ENCODE measurements at regions not wholly inside any gene's neighbourhood (a gene's known extent, or its start where the extent isn't known, plus 50 kb on each side); places are given as distances from the start of the nearest gene placed in this dataset.

DNA sequence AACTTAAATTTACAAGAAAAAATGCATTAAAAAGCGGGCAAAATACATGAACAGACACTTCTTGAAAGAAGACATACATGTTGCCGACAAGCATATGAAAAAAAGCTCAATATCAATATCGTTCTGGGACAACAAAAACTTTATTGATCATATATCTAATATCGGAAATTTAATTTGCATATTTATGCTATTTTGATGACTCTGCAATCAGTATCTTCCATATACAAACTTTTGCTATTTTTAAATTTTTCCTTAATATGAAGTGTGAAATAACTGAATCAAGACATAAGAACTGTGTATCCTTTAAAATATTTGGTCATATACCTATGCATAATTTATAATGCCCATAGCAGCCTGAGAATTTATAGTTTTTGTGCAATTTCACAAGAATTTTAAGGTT lies 224.6 kb downstream of the ALX1 start:
- TF ChIP-seq EZH2phosphoT487 (IDR thresholded peaks at IDR 0.05), result no peak
- TF ChIP-seq, protein P1, sequence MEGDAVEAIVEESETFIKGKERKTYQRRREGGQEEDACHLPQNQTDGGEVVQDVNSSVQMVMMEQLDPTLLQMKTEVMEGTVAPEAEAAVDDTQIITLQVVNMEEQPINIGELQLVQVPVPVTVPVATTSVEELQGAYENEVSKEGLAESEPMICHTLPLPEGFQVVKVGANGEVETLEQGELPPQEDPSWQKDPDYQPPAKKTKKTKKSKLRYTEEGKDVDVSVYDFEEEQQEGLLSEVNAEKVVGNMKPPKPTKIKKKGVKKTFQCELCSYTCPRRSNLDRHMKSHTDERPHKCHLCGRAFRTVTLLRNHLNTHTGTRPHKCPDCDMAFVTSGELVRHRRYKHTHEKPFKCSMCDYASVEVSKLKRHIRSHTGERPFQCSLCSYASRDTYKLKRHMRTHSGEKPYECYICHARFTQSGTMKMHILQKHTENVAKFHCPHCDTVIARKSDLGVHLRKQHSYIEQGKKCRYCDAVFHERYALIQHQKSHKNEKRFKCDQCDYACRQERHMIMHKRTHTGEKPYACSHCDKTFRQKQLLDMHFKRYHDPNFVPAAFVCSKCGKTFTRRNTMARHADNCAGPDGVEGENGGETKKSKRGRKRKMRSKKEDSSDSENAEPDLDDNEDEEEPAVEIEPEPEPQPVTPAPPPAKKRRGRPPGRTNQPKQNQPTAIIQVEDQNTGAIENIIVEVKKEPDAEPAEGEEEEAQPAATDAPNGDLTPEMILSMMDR (IDR thresholded peaks at IDR 0.05), result no peak
- no peak for TF ChIP-seq EZH2 (IDR thresholded peaks at IDR 0.05)
- Histone ChIP-seq H3K4me3 (no peak overlapping the region), H2AFZ (replicated peaks) (no peak overlapping the region), H3K27ac (no peak overlapping the region), H3K79me2 (ENCODE audit: low read depth) (no peaks in the 10 kb centered on the region), H3K9ac (no peak overlapping the region), H3K9me3 (ENCODE audit: low read depth) (no peaks in the 10 kb centered on the region), H4K20me1 (ENCODE audit: low read depth) (no peaks in the 10 kb centered on the region), H3K27me3 (no peaks in the 10 kb centered on the region), H3K4me1 (no peaks in the 10 kb centered on the region), H3K36me3 (no peaks in the 10 kb centered on the region), H3K4me2 (no peak overlapping the region), H3F3A (ENCODE audit: low read depth) (no peaks in the 10 kb centered on the region)
- Mint-ChIP-seq H3K9me3 (no peaks in the 10 kb centered on the region), H3K27me3 (ENCODE audit: insufficient read depth, low read depth) (peaks cover 2% of the 10 kb centered on the region), H3K36me3 (no peaks in the 10 kb centered on the region), H3K4me1 (peaks cover 5% of the 10 kb centered on the region), H3K4me3 (no peak overlapping the region), H3K27ac (no peak overlapping the region)
- DNase-seq (ENCODE audit: low spot score), result no peak

DNA sequence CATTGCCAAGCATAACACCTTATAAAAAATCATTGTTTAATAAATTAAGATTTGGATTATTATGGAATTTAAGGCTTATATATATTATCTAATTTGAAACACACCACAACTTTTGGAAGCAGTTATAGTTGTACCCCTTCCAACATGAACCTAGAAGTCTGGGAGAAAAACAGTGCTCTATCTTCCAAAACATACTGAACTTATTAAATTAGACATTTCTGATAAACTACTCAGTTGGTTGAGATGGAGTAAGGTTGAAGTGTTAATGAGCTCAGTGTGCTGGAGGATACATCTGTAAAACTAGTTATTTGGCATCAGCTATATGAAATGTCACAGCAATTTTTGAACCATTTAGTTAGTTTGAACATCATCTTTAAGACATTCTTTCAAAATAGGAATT lies 227.4 kb downstream of the ALX1 start:
- no peaks in the 10 kb centered on the region for H3K9me3 ChIP-seq (ENCODE audit: low read depth)
- no peaks in the 10 kb centered on the region for H3K36me3 ChIP-seq
- H3K4me2 ChIP-seq, result no peak overlapping the region
- no peaks in the 10 kb centered on the region for H3F3A ChIP-seq (ENCODE audit: low read depth)
- H3K27ac Mint-ChIP-seq, result no peak overlapping the region
- no peaks in the 10 kb centered on the region for H3K79me2 ChIP-seq (ENCODE audit: low read depth)
- H3K27ac ChIP-seq, result no peak overlapping the region
- no peak overlapping the region for H2AFZ ChIP-seq (replicated peaks)
- TF ChIP-seq EZH2phosphoT487 (IDR thresholded peaks at IDR 0.05) (no peak), EZH2 (IDR thresholded peaks at IDR 0.05) (no peak)
- TF ChIP-seq, protein P1 (IDR thresholded peaks at IDR 0.05), result no peak
- H3K4me3 ChIP-seq, result no peak overlapping the region
- H3K9ac ChIP-seq, result no peak overlapping the region
- H3K4me3 Mint-ChIP-seq, result no peak overlapping the region
- H3K27me3 ChIP-seq, result no peaks in the 10 kb centered on the region
- H3K4me1 Mint-ChIP-seq, result peaks cover 5% of the 10 kb centered on the region
- no peaks in the 10 kb centered on the region for H4K20me1 ChIP-seq (ENCODE audit: low read depth)
- peaks cover 2% of the 10 kb centered on the region for H3K27me3 Mint-ChIP-seq (ENCODE audit: insufficient read depth, low read depth)
- no peaks in the 10 kb centered on the region for H3K4me1 ChIP-seq
- H3K36me3 Mint-ChIP-seq, result no peaks in the 10 kb centered on the region
- no peak for DNase-seq (ENCODE audit: low spot score)
- H3K9me3 Mint-ChIP-seq, result no peaks in the 10 kb centered on the region

DNA sequence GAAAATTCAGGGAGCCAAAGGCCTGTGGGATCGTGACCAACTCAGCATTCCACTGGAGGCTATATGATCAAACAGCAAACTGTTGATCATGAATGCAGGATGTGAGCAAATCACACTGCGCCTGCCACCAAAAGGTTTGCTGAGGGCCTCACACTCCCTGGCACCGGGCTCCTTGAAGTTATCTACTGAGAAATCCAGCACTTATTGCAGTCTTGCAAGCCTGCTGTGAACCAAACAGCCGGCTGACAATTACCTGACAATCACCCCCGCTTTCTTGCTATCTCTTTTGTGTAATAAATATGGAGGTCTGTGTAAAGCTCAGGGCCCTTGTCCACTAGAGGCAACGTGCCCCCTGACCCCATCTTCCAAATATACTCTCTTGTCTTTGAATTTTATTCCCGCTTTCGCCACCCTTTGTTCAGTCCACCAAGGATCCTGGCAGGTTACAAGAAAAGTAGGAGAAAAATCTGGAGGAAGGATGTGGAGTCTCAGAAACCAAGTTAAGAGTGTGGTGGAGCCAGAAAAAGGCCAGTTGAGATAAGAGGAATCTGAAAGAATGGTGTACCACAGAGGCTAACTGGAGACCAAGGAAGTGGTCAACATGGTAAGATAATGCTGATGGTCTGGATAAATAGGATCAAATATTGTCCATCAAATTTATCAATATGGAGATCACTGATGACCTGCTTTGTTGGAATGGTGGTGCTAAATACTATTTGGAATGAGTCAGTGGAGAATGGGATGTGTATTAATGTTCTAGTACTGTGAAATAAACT lies 229.2 kb downstream of the ALX1 start:
- Histone ChIP-seq H3K9ac (no peak overlapping the region), H3K79me2 (ENCODE audit: low read depth) (no peaks in the 10 kb centered on the region), H3F3A (ENCODE audit: low read depth) (no peaks in the 10 kb centered on the region), H2AFZ (replicated peaks) (peak overlapping the region; percentile 42), H3K4me3 (no peak overlapping the region), H3K27me3 (no peaks in the 10 kb centered on the region), H3K4me1 (no peaks in the 10 kb centered on the region), H3K4me2 (no peak overlapping the region), H3K27ac (no peak overlapping the region), H4K20me1 (ENCODE audit: low read depth) (no peaks in the 10 kb centered on the region), H3K9me3 (ENCODE audit: low read depth) (no peaks in the 10 kb centered on the region), H3K36me3 (no peaks in the 10 kb centered on the region)
- peaks cover 5% of the 10 kb centered on the region for H3K4me1 Mint-ChIP-seq
- H3K36me3 Mint-ChIP-seq, result no peaks in the 10 kb centered on the region
- no peak for TF ChIP-seq EZH2 (IDR thresholded peaks at IDR 0.05)
- H3K9me3 Mint-ChIP-seq, result no peaks in the 10 kb centered on the region
- no peak overlapping the region for H3K27ac Mint-ChIP-seq
- no peaks in the 10 kb centered on the region for H3K27me3 Mint-ChIP-seq (ENCODE audit: insufficient read depth, low read depth)
- DNase-seq (ENCODE audit: low spot score), result no peak
- no peak overlapping the region for H3K4me3 Mint-ChIP-seq

DNA sequence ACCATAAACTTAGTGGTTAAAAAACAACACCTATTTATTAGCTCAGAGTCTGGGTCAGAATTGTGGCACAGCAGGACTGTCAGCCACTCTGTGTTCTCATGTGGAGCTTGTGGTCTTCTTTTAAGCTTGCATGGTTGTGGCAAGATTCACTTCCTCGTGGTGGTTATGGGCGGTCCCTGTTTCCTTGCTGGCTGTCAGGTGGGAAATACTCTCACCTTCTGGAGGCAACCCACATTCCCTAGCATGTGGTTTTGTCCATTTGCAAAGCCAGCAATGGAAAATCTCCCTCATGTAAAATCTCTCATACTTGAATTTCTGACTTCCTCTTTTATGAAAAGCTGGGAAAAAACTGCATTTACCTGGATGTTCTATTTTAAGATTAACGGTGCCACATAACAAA lies 229.8 kb downstream of the ALX1 start:
- no peak overlapping the region for H3K27ac ChIP-seq
- H3K36me3 ChIP-seq, result no peaks in the 10 kb centered on the region
- no peak for DNase-seq (ENCODE audit: low spot score)
- H3K4me2 ChIP-seq, result no peak overlapping the region
- no peaks in the 10 kb centered on the region for H3K27me3 ChIP-seq
- H3K4me3 ChIP-seq, result no peak overlapping the region
- H3K9me3 Mint-ChIP-seq, result no peaks in the 10 kb centered on the region
- H3F3A ChIP-seq (ENCODE audit: low read depth), result no peaks in the 10 kb centered on the region
- H2AFZ ChIP-seq (replicated peaks), result no peak overlapping the region
- no peaks in the 10 kb centered on the region for H3K4me1 ChIP-seq
- H3K27ac Mint-ChIP-seq, result no peak overlapping the region
- H3K79me2 ChIP-seq (ENCODE audit: low read depth), result no peaks in the 10 kb centered on the region
- no peak overlapping the region for H3K9ac ChIP-seq
- H3K4me1 Mint-ChIP-seq, result peaks cover 5% of the 10 kb centered on the region
- H4K20me1 ChIP-seq (ENCODE audit: low read depth), result no peaks in the 10 kb centered on the region
- no peak for TF ChIP-seq EZH2phosphoT487 (IDR thresholded peaks at IDR 0.05)
- no peak for TF ChIP-seq EZH2 (IDR thresholded peaks at IDR 0.05)
- TF ChIP-seq, protein P1 (IDR thresholded peaks at IDR 0.05), result no peak
- no peaks in the 10 kb centered on the region for H3K27me3 Mint-ChIP-seq (ENCODE audit: insufficient read depth, low read depth)
- no peak overlapping the region for H3K4me3 Mint-ChIP-seq
- no peaks in the 10 kb centered on the region for H3K36me3 Mint-ChIP-seq
- no peaks in the 10 kb centered on the region for H3K9me3 ChIP-seq (ENCODE audit: low read depth)

All from neural progenitor cell (in vitro differentiated cells).